ENCODE measurements at regions not wholly inside any gene's neighbourhood (a gene's known extent, or its start where the extent isn't known, plus 50 kb on each side); places are given as distances from the start of the nearest gene placed in this dataset.
"Not testable (repeated sequence)": the region's sequence is repeated elsewhere in the genome, so short reads cannot be mapped to it uniquely, and the experiment has no call there.

DNA sequence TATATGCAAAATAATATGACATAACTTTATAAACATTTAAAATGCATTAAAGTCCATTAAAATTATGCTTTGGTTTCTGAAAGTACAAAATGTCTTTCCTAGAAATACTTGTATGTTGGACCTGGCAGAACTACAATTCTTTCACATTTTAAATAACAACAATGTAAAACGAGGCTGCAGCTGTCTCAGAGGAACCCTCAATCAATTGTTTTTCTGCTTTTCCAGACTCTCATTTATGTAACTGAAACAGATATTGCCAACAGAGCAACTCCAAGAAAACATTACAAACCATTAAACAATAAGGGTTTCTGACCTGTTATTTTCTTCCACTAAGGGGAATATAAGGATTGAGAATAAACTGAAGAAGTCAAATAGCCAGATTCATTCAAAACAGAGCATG is 1193.4 kb downstream of the NCAM2 start:
- H3K9me3 ChIP-seq: no peaks in the 10 kb centered on the region
- ChIA-PET CTCF (no interaction called here), POLR2A (no interaction called here)
- no peak for TF ChIP-seq RFX5 (IDR thresholded peaks at IDR 0.05)
- no peak overlapping the region for H3K4me3 ChIP-seq
- H3K4me2 ChIP-seq: no peak overlapping the region
- DNase-seq (ENCODE audit: low read depth in 1 of 2, low spot score in 1 of 2): no peak
- 0% methylated on average over 1 of the region's 1 CpG for WGBS (ENCODE audit: missing lambda C conversion rate)
- no peak overlapping the region for H3K27ac ChIP-seq
- H3K4me1 ChIP-seq: no peaks in the 10 kb centered on the region
- ATAC-seq: no peak
- no peak for FAIRE-seq

DNA sequence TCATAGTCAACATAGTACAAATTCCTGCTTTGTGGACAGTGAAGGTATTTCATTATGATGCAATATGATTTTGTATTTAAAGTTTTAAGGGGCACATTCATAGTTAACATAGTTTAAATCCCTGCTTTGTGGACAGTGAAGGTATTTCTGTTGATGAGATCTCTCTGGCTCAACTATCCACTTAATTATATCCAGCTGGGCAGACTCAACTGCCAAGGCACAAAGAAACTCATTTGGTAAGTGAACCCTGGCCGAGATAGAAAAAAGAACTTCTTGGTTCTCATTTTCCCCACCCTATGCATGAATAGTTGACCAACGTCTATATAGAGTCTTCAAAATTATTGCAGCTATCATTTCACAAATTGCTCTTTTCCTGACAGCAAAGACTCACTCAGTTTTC is 1194.6 kb downstream of the NCAM2 start:
- TF ChIP-seq HEYL (CRISPR knock-in tag; IDR thresholded peaks at IDR 0.05): no peak
- TF ChIP-seq, protein P1, sequence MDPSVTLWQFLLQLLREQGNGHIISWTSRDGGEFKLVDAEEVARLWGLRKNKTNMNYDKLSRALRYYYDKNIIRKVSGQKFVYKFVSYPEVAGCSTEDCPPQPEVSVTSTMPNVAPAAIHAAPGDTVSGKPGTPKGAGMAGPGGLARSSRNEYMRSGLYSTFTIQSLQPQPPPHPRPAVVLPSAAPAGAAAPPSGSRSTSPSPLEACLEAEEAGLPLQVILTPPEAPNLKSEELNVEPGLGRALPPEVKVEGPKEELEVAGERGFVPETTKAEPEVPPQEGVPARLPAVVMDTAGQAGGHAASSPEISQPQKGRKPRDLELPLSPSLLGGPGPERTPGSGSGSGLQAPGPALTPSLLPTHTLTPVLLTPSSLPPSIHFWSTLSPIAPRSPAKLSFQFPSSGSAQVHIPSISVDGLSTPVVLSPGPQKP (IDR thresholded peaks at IDR 0.05; ENCODE audit: low read depth, low read length): no peak
- no peak for TF ChIP-seq CHD2 (IDR thresholded peaks at IDR 0.05; ENCODE audit: low read length, partially characterized antibody)
- Histone ChIP-seq H3K27ac (no peak overlapping the region), H3K4me2 (no peak overlapping the region), H3K4me1 (no peaks in the 10 kb centered on the region), H3K4me3 (no peak overlapping the region), H3K9me3 (no peaks in the 10 kb centered on the region)
- POLR2A ChIA-PET: no interaction called here
- no peak for DNase-seq (ENCODE audit: low read depth in 1 of 2, low spot score in 1 of 2)
- WGBS (ENCODE audit: missing lambda C conversion rate): 0% methylated on average over 2 of the region's 2 CpGs
- no peak for FAIRE-seq
- no peak for ATAC-seq
- CTCF ChIA-PET: no interaction called here

GRCh38 chr21:22194986-22195385 is 1196.8 kb downstream of the NCAM2 start:
- FAIRE-seq; H3K4me2 ChIP-seq; DNase-seq (ENCODE audit: low read depth in 1 of 2, low spot score in 1 of 2); POLR2A ChIA-PET; CTCF ChIA-PET; H3K27ac ChIP-seq; ATAC-seq; H3K4me3 ChIP-seq; H3K9me3 ChIP-seq; H3K4me1 ChIP-seq: not testable (repeated sequence)
- WGBS (ENCODE audit: missing lambda C conversion rate): 14% methylated on average over 6 of the region's 6 CpGs

DNA sequence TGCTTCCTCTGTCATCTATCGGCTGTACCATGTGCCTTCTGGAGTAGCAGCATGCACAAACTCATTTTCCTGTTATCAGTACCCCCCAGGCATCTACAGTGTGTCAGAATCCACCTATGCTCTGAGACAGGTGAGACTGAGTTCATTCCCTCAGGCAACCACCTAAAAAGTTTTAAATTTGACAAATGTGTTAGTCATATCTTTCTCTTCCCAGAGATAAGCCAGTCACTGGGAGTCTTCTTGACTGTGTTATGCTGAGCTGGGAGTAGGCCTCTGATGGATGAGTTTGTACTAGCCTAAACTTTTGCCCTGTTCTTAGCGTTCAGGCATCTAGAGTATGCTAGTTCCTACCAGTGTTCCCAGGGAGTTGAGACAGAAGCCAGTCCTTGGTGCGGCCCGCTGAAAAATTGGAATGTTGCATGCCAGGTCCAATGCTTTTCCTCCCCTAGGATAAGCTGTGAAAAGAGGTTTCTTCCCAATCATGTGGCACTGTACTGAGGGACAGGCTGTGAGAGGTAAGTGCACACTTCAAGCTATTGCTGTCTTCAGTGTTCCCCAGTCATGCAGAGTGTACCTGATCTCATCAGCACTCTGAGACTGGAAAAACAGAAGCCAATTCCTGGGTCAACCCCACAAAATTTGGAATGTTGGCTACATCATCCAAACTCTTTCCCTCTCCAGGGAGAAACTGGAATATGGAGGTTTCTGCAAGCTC is 1202.3 kb downstream of the NCAM2 start:
- 36% methylated on average over 4 of the region's 4 CpGs for WGBS (ENCODE audit: missing lambda C conversion rate)
- ChIA-PET CTCF (no interaction called here), POLR2A (no interaction called here)
- TF ChIP-seq CTCF (IDR thresholded peaks at IDR 0.05): no peak
- TF ChIP-seq EHF (CRISPR knock-in tag; IDR thresholded peaks at IDR 0.05): no peak
- TF ChIP-seq POLR2AphosphoS2 (conservative IDR thresholded peaks at IDR 0.05; ENCODE audit: low read length): no peak
- TF ChIP-seq PBX3 (IDR thresholded peaks at IDR 0.05): no peak
- no peak for TF ChIP-seq SMC3 (IDR thresholded peaks at IDR 0.05)
- no peak for TF ChIP-seq POLR2A (IDR thresholded peaks at IDR 0.05; ENCODE audit: low read length)
- TF ChIP-seq BHLHE40 (IDR thresholded peaks at IDR 0.05; ENCODE audit: low read depth, low read length): no peak
- no peak for TF ChIP-seq REST (IDR thresholded peaks at IDR 0.05)
- TF ChIP-seq CBX2 (IDR thresholded peaks at IDR 0.05; ENCODE audit: borderline replicate concordance, low read depth): no peak
- TF ChIP-seq RAD21 (conservative IDR thresholded peaks at IDR 0.05 in 1 of 2, IDR thresholded peaks at IDR 0.05 in 1 of 2): no peak
- Histone ChIP-seq H3K9me3 (no peaks in the 10 kb centered on the region), H3K4me1 (no peaks in the 10 kb centered on the region), H3K4me3 (no peak overlapping the region), H3K27ac (no peak overlapping the region), H3K4me2 (no peak overlapping the region)
- DNase-seq (ENCODE audit: low read depth in 1 of 2, low spot score in 1 of 2) (no peak), ATAC-seq (no peak), FAIRE-seq (no peak)
